MM.1S (cell line): ENCODE measurements at regions not wholly inside any gene's neighbourhood (a gene's known extent, or its start where the extent isn't known, plus 50 kb on each side); places are given as distances from the start of the nearest gene placed in this dataset.

Source experiments
- DNase-seq: peaks from one replicate; pipeline ENCODE4 v3.0.0-alpha.2; 2015
- H2AFZ ChIP-seq: fragments of 300-600 bp; sonication (generic); 2 replicates; pipeline ENCODE4 v1.6.0; 2016; ENCODE audit warnings: antibody characterized with exemption, low read length
- H3F3A ChIP-seq: fragments of 300-600 bp; sonication (generic); 2 replicates; pipeline ENCODE4 v1.6.1; 2016; ENCODE audit warnings: mild to moderate bottlenecking, antibody characterized with exemption, low read length, moderate library complexity, mixed read lengths; ENCODE audit not compliant: insufficient read depth
- H3K27ac ChIP-seq: fragments of 300-600 bp; sonication (generic); 2 replicates; pipeline ENCODE4 v1.5.1; 2016; ENCODE audit warnings: mild to moderate bottlenecking, low read length
- H3K27me3 ChIP-seq: fragments of 300-600 bp; sonication (generic); replicated peaks from 2 replicates; pipeline ENCODE4 v1.6.0; 2016; ENCODE audit warnings: low read length; ENCODE audit not compliant: insufficient read depth
- H3K36me3 ChIP-seq: fragments of 300-600 bp; sonication (generic); replicated peaks from 2 replicates; pipeline ENCODE4 v1.6.1; 2016; ENCODE audit warnings: mild to moderate bottlenecking, low read length, mixed read lengths; ENCODE audit not compliant: insufficient read depth
- H3K4me1 ChIP-seq: fragments of 300-600 bp; sonication (generic); 2 replicates; pipeline ENCODE4 v1.6.1; 2016; ENCODE audit warnings: low read length, mixed read lengths
- H3K4me2 ChIP-seq: fragments of 300-600 bp; sonication (generic); 2 replicates; pipeline ENCODE4 v1.6.0; 2016; ENCODE audit warnings: low read depth, low read length
- H3K4me3 ChIP-seq: fragments of 300-600 bp; sonication (generic); 2 replicates; pipeline ENCODE4 v1.5.1; 2016; ENCODE audit warnings: low read length, mixed read lengths
- H3K79me2 ChIP-seq: fragments of 300-600 bp; sonication (generic); 2 replicates; pipeline ENCODE4 v1.6.1; 2016; ENCODE audit warnings: mixed run types, low read length, mixed read lengths
- H3K9ac ChIP-seq: fragments of 300-600 bp; sonication (generic); 2 replicates; pipeline ENCODE4 v1.6.1; 2016; ENCODE audit warnings: low read length, mixed read lengths
- H3K9me2 ChIP-seq: fragments of 300-600 bp; sonication (generic); replicated peaks from 2 replicates; pipeline ENCODE4 v1.6.1; 2016; ENCODE audit warnings: mild to moderate bottlenecking, low read length, mixed read lengths; ENCODE audit not compliant: insufficient read depth
- H3K9me3 ChIP-seq: fragments of 300-600 bp; sonication (generic); replicated peaks from 2 replicates; pipeline ENCODE4 v1.6.1; 2016; ENCODE audit warnings: mild to moderate bottlenecking, low read length, mixed read lengths; ENCODE audit not compliant: insufficient read depth
- H4K20me1 ChIP-seq: fragments of 300-600 bp; sonication (generic); 2 replicates; pipeline ENCODE4 v1.6.1; 2016; ENCODE audit warnings: mild to moderate bottlenecking, low read length, moderate library complexity, mixed read lengths; ENCODE audit not compliant: insufficient read depth
- CTCF ChIP-seq: fragments of 300-600 bp; sonication (generic); IDR thresholded peaks from 2 replicates; pipeline ENCODE4 v1.5.1; 2016; ENCODE audit warnings: antibody characterized with exemption, low read length, mixed read lengths
- EZH2 ChIP-seq: fragments of 300-600 bp; sonication (generic); optimal IDR thresholded peaks from 2 replicates; pipeline ENCODE3; 2017; ENCODE audit warnings: low read depth, mild to moderate bottlenecking, antibody characterized with exemption, low read length, mixed read lengths
- EZH2phosphoT487 ChIP-seq: fragments of 300-600 bp; sonication (generic); IDR thresholded peaks from 2 replicates; pipeline ENCODE4 v1.6.1; 2018; ENCODE audit warnings: antibody characterized with exemption, low read length

- no peak for DNase-seq
- Histone ChIP-seq H3K9ac (no peak overlapping the region), H3K27ac (no peak overlapping the region), H3K9me3 (no peaks in the 10 kb centered on the region), H3K4me3 (no peak overlapping the region), H3K27me3 (no peaks in the 10 kb centered on the region), H4K20me1 (no peaks in the 10 kb centered on the region), H3F3A (no peaks in the 10 kb centered on the region), H3K79me2 (no peaks in the 10 kb centered on the region), H3K9me2 (no peaks in the 10 kb centered on the region), H3K4me1 (no peaks in the 10 kb centered on the region), H2AFZ (no peak overlapping the region), H3K36me3 (no peaks in the 10 kb centered on the region), H3K4me2 (no peak overlapping the region)
- TF ChIP-seq EZH2phosphoT487 (no peak), CTCF (no peak), EZH2 (no peak)
These were observed 1037.4 kb upstream of the PABPC4L start for GRCh38 chr4:135238940-135239339.

GRCh38 chr4:135236048-135236447 lies 1034.5 kb upstream of the PABPC4L start:
- H3K36me3 ChIP-seq: no peaks in the 10 kb centered on the region
- H3K79me2 ChIP-seq: no peaks in the 10 kb centered on the region
- no peaks in the 10 kb centered on the region for H3K4me1 ChIP-seq
- H3K27me3 ChIP-seq: no peaks in the 10 kb centered on the region
- H3K27ac ChIP-seq: no peak overlapping the region
- H2AFZ ChIP-seq: no peak overlapping the region
- no peak for DNase-seq
- no peaks in the 10 kb centered on the region for H3K9me2 ChIP-seq
- no peak overlapping the region for H3K4me2 ChIP-seq
- no peaks in the 10 kb centered on the region for H3K9me3 ChIP-seq
- H3K4me3 ChIP-seq: no peak overlapping the region
- no peaks in the 10 kb centered on the region for H3F3A ChIP-seq
- no peak overlapping the region for H3K9ac ChIP-seq
- no peak for TF ChIP-seq EZH2phosphoT487
- H4K20me1 ChIP-seq: no peaks in the 10 kb centered on the region

GRCh38 chr4:135227842-135228241 lies 1026.3 kb upstream of the PABPC4L start:
- Histone ChIP-seq H4K20me1 (no peaks in the 10 kb centered on the region), H3K4me3 (no peak overlapping the region), H3K4me2 (no peak overlapping the region), H3K9ac (no peak overlapping the region), H3K9me2 (no peaks in the 10 kb centered on the region), H3F3A (no peaks in the 10 kb centered on the region), H3K36me3 (no peaks in the 10 kb centered on the region), H3K27me3 (no peaks in the 10 kb centered on the region), H2AFZ (no peak overlapping the region), H3K27ac (no peak overlapping the region), H3K79me2 (no peaks in the 10 kb centered on the region), H3K9me3 (no peaks in the 10 kb centered on the region), H3K4me1 (no peaks in the 10 kb centered on the region)
- DNase-seq: no peak
- TF ChIP-seq EZH2 (no peak), CTCF (no peak), EZH2phosphoT487 (no peak)

- TF ChIP-seq EZH2 (no peak), EZH2phosphoT487 (no peak), CTCF (no peak)
- Histone ChIP-seq H3K9ac (no peak overlapping the region), H4K20me1 (no peaks in the 10 kb centered on the region), H3K79me2 (no peaks in the 10 kb centered on the region), H2AFZ (no peak overlapping the region), H3F3A (no peaks in the 10 kb centered on the region), H3K27ac (no peak overlapping the region), H3K36me3 (no peaks in the 10 kb centered on the region), H3K9me3 (no peaks in the 10 kb centered on the region), H3K4me1 (no peaks in the 10 kb centered on the region), H3K9me2 (no peaks in the 10 kb centered on the region), H3K27me3 (no peaks in the 10 kb centered on the region), H3K4me2 (no peak overlapping the region), H3K4me3 (no peak overlapping the region)
- no peak for DNase-seq
These were observed 1024.0 kb upstream of the PABPC4L start for GRCh38 chr4:135225551-135225950.
